Neural cell (in vitro differentiated cells): ENCODE measurements at regions not wholly inside any gene's neighbourhood (a gene's known extent, or its start where the extent isn't known, plus 50 kb on each side); places are given as distances from the start of the nearest gene placed in this dataset.

Experiments used
- H2AFZ ChIP-seq: fragments of 200-600, 300-800 bp; sonication (generic), shearing (Covaris generic); 2 replicates; pipeline ENCODE4 v1.6.0; 2014; ENCODE audit warnings: low read depth, mild to moderate bottlenecking, antibody characterized with exemption, low read length, moderate library complexity
- H3F3A ChIP-seq: fragments of 200-600 bp; shearing (Covaris generic); 2 replicates; pipeline ENCODE4 v1.6.1; 2016; ENCODE audit warnings: mild to moderate bottlenecking, moderate library complexity, mixed read lengths, antibody characterized with exemption, low read length; ENCODE audit not compliant: insufficient read depth, poor library complexity, severe bottlenecking
- H3K27ac ChIP-seq: fragments of 200-600, 300-800 bp; sonication (generic), shearing (Covaris generic); 2 replicates; pipeline ENCODE4 v1.5.1; 2014; ENCODE audit warnings: mild to moderate bottlenecking, low read length, moderate library complexity
- H3K27me3 ChIP-seq: fragments of 300-800, 200-600 bp; sonication (generic), shearing (Covaris generic); 2 replicates; pipeline ENCODE4 v1.6.0; 2014; ENCODE audit warnings: mild to moderate bottlenecking, low read depth, low read length, moderate library complexity; ENCODE audit not compliant: insufficient read depth
- H3K36me3 ChIP-seq: fragments of 300-800, 200-600 bp; sonication (generic), shearing (Covaris generic); 2 replicates; pipeline ENCODE4 v1.5.1; 2014; ENCODE audit warnings: mild to moderate bottlenecking, antibody characterized with exemption, low read length, moderate library complexity; ENCODE audit not compliant: insufficient read depth
- H3K4me2 ChIP-seq: fragments of 300-800, 200-600 bp; sonication (generic), shearing (Covaris generic); 2 replicates; pipeline ENCODE4 v1.6.0; 2014; ENCODE audit warnings: mild to moderate bottlenecking, low read length
- H3K4me3 ChIP-seq: fragments of 300-800, 200-600 bp; sonication (generic), shearing (Covaris generic); 2 replicates; pipeline ENCODE4 v1.5.1; 2014; ENCODE audit warnings: mild to moderate bottlenecking, low read length, moderate library complexity
- H3K79me2 ChIP-seq: fragments of 200-600 bp; shearing (Covaris generic); replicated peaks from 2 replicates; pipeline ENCODE4 v1.6.0; 2014; ENCODE audit warnings: mild to moderate bottlenecking, low read length, moderate library complexity; ENCODE audit not compliant: insufficient read depth
- H3K9ac ChIP-seq: fragments of 300-800, 200-600 bp; sonication (generic), shearing (Covaris generic); 2 replicates; pipeline ENCODE4 v1.6.1; 2016; ENCODE audit warnings: mild to moderate bottlenecking, low read length, mixed read lengths
- H3K9me2 ChIP-seq: fragments of 200-600 bp; shearing (Covaris generic); 2 replicates; pipeline ENCODE4 v1.6.1; 2016; ENCODE audit warnings: mild to moderate bottlenecking, low read length, mixed read lengths; ENCODE audit not compliant: insufficient read depth
- H3K9me3 ChIP-seq: fragments of 200-600, 300-800 bp; sonication (generic), shearing (Covaris generic); 2 replicates; pipeline ENCODE4 v1.6.1; 2016; ENCODE audit warnings: mild to moderate bottlenecking, mixed run types, low read length, moderate library complexity, mixed read lengths
- H4K20me1 ChIP-seq: fragments of 200-600 bp; shearing (Covaris generic); 2 replicates; pipeline ENCODE4 v1.6.1; 2016; ENCODE audit warnings: mild to moderate bottlenecking, mixed run types; ENCODE audit not compliant: insufficient read depth
- CTCF ChIP-seq: fragments of 450-650 bp; IDR thresholded peaks from 2 replicates; pipeline ENCODE4 v1.5.1; 2014; ENCODE audit warnings: antibody characterized with exemption, mild to moderate bottlenecking, moderate library complexity; ENCODE audit not compliant: poor library complexity, severe bottlenecking
- EP300 ChIP-seq: fragments of 450-650 bp; conservative IDR thresholded peaks from 2 replicates; pipeline ENCODE4 v1.6.1; 2014; ENCODE audit warnings: antibody characterized with exemption, mild to moderate bottlenecking, moderate library complexity; ENCODE audit not compliant: poor library complexity, severe bottlenecking
- EZH2 ChIP-seq: fragments of 200-600, 300-800 bp; shearing (Covaris generic), sonication (generic); IDR thresholded peaks from 2 replicates; pipeline ENCODE4 v1.6.1; 2014; ENCODE audit warnings: antibody characterized with exemption, low read length, borderline replicate concordance, mild to moderate bottlenecking; ENCODE audit not compliant: insufficient read depth, poor library complexity, severe bottlenecking
- MXI1 ChIP-seq: fragments of 450-650 bp; conservative IDR thresholded peaks from 2 replicates; pipeline ENCODE4 v1.6.1; 2014; ENCODE audit warnings: antibody characterized with exemption, mild to moderate bottlenecking; ENCODE audit not compliant: poor library complexity, severe bottlenecking
- POLR2AphosphoS5 ChIP-seq: IDR thresholded peaks from 2 replicates; pipeline ENCODE4 v1.6.1; 2012
- RAD21 ChIP-seq: fragments of 450-650 bp; conservative IDR thresholded peaks from 2 replicates; pipeline ENCODE4 v1.6.1; 2014; ENCODE audit warnings: antibody characterized with exemption, mild to moderate bottlenecking, moderate library complexity
- SMC3 ChIP-seq: fragments of 450-650 bp; conservative IDR thresholded peaks from 2 replicates; pipeline ENCODE4 v1.6.1; 2014; ENCODE audit warnings: antibody characterized with exemption, mild to moderate bottlenecking, moderate library complexity; ENCODE audit not compliant: poor library complexity
- TAF1 ChIP-seq: IDR thresholded peaks from 2 replicates; pipeline ENCODE4 v1.6.1; 2012; ENCODE audit warnings: low read depth
- TF ChIP-seq, protein P1 (sequence below): IDR thresholded peaks from 2 replicates; pipeline ENCODE4 v1.6.1; 2012; ENCODE audit warnings: borderline replicate concordance

DNA sequence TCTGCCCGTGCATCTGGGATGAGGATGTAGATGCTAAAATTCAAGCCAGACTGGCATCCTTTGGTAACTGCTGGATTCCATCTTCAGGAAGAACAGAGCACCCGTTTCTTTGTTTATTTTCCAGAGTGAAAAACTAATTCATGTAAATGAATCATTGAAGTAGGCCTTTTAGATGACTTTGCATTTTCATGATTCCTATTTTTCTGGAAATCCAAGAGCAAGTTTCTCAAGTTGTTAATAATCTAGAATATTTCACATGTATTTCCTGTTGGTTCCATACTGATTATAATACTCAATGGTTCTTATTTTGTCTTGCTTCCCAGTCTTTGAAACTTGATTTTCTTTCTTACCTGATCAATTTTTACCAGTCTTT, 328.4 kb downstream of the LPIN1 start:
- H3K4me2 ChIP-seq: no peak overlapping the region

DNA sequence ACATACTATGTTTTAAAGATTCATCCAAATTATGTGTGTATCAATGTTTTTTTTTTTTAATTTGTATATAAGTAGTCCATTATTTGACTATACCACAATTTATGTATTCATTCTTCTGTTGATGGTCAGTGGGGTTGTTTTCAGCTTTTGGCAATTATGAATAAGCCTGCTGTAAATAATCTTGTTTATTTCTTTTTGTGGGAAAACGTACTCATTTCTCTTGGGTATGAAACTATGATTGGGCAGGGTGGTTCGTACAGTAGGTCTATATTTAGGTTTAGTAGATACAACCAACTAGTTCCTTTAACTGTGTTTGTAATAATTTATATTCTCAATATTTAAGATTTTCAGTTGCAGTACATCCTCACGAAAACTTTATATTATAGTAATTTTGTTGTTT, 329.2 kb downstream of the LPIN1 start:
- no peaks in the 10 kb centered on the region for H4K20me1 ChIP-seq
- no peaks in the 10 kb centered on the region for H3K27me3 ChIP-seq
- no peaks in the 10 kb centered on the region for H3K9me3 ChIP-seq
- H3K27ac ChIP-seq: no peak overlapping the region
- TF ChIP-seq MXI1: no peak
- TF ChIP-seq POLR2AphosphoS5: no peak
- no peak for TF ChIP-seq SMC3
- no peak for TF ChIP-seq RAD21
- TF ChIP-seq, protein P1, sequence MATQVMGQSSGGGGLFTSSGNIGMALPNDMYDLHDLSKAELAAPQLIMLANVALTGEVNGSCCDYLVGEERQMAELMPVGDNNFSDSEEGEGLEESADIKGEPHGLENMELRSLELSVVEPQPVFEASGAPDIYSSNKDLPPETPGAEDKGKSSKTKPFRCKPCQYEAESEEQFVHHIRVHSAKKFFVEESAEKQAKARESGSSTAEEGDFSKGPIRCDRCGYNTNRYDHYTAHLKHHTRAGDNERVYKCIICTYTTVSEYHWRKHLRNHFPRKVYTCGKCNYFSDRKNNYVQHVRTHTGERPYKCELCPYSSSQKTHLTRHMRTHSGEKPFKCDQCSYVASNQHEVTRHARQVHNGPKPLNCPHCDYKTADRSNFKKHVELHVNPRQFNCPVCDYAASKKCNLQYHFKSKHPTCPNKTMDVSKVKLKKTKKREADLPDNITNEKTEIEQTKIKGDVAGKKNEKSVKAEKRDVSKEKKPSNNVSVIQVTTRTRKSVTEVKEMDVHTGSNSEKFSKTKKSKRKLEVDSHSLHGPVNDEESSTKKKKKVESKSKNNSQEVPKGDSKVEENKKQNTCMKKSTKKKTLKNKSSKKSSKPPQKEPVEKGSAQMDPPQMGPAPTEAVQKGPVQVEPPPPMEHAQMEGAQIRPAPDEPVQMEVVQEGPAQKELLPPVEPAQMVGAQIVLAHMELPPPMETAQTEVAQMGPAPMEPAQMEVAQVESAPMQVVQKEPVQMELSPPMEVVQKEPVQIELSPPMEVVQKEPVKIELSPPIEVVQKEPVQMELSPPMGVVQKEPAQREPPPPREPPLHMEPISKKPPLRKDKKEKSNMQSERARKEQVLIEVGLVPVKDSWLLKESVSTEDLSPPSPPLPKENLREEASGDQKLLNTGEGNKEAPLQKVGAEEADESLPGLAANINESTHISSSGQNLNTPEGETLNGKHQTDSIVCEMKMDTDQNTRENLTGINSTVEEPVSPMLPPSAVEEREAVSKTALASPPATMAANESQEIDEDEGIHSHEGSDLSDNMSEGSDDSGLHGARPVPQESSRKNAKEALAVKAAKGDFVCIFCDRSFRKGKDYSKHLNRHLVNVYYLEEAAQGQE: no peak
- TF ChIP-seq EZH2: no peak
- TF ChIP-seq TAF1: no peak
- no peak for TF ChIP-seq CTCF
- TF ChIP-seq EP300: no peak
- no peak overlapping the region for H3K4me3 ChIP-seq
- no peak overlapping the region for H3K4me2 ChIP-seq
- no peaks in the 10 kb centered on the region for H3F3A ChIP-seq
- no peak overlapping the region for H3K9ac ChIP-seq
- no peaks in the 10 kb centered on the region for H3K79me2 ChIP-seq
- H3K9me2 ChIP-seq: no peaks in the 10 kb centered on the region
- no peaks in the 10 kb centered on the region for H3K36me3 ChIP-seq
- H2AFZ ChIP-seq: no peak overlapping the region

More for the DNA sequence above, 328.4 kb downstream of the LPIN1 start:
- no peaks in the 10 kb centered on the region for H3K27me3 ChIP-seq
- no peak for TF ChIP-seq CTCF
- TF ChIP-seq SMC3: no peak
- TF ChIP-seq EZH2: no peak
- TF ChIP-seq, protein P1: no peak
- TF ChIP-seq RAD21: no peak
- TF ChIP-seq MXI1: no peak
- TF ChIP-seq TAF1: no peak
- TF ChIP-seq EP300: no peak
- no peak for TF ChIP-seq POLR2AphosphoS5
- H3K79me2 ChIP-seq: no peaks in the 10 kb centered on the region
- H3F3A ChIP-seq: no peaks in the 10 kb centered on the region
- no peaks in the 10 kb centered on the region for H3K9me3 ChIP-seq
- H3K4me3 ChIP-seq: no peak overlapping the region
- no peak overlapping the region for H3K27ac ChIP-seq
- no peaks in the 10 kb centered on the region for H3K36me3 ChIP-seq
- no peak overlapping the region for H2AFZ ChIP-seq
- no peaks in the 10 kb centered on the region for H4K20me1 ChIP-seq
- no peaks in the 10 kb centered on the region for H3K9me2 ChIP-seq
- no peak overlapping the region for H3K9ac ChIP-seq
